CD4-positive, alpha-beta T cell treated with Interleukin-17A for 4 hours (primary cell): ENCODE measurements at regions not wholly inside any gene's neighbourhood (a gene's known extent, or its start where the extent isn't known, plus 50 kb on each side); places are given as distances from the start of the nearest gene placed in this dataset.
A peak's percentile ranks its signal among the peaks of the same experiment; 100 is the strongest.

ENCODE experiments used
- DNase-seq: peaks from one replicate; pipeline ENCODE4 v3.0.0-alpha.2; 2020; ENCODE audit warnings: mixed read lengths

GRCh38 chr3:135885885-135886284 is 79.6 kb upstream of the PPP2R3A start:
- DNase-seq = no peak

DNA sequence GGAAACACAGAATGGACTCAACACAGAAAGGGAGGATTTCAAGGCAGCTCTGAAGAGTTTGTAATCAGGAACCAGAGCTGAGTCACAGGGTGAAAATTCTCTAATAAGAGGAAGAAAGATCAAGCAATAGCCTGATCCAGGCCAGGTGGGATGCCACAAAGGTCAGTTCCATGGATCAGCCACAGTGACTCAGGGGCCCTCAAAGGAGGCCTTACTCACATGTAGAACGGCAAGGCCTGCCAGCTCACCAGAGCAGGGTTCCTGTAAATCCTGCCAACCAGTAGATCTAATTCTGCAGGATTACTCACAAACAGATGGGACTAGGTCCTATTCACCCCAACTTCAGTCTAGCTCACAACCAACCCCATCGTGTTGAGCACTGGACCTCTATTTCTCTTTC is 78.3 kb upstream of the PPP2R3A start:
- DNase-seq = no peak

- no peak for DNase-seq
These were observed 76.1 kb upstream of the PPP2R3A start for GRCh38 chr3:135889443-135889842.

DNA sequence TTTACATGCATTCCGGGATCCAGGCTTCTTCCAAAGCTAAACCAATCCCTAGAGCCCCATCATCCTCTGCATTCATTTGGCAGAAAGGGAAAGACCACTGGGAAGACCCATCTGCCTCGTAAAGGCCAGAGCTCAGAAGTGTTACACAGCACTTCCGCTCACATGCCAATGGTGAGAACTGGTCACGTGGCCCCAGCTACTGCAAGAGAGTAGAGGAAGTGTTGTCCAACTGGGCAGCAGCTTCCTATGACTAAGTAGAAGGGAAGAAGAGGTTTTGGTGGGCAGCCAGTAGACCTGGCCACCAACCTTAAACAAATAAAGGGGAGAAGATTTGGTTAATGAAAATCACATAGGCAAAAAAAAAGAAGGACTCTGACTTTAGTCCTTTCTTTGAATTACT is 74.4 kb upstream of the PPP2R3A start:
- no peak for DNase-seq

DNA sequence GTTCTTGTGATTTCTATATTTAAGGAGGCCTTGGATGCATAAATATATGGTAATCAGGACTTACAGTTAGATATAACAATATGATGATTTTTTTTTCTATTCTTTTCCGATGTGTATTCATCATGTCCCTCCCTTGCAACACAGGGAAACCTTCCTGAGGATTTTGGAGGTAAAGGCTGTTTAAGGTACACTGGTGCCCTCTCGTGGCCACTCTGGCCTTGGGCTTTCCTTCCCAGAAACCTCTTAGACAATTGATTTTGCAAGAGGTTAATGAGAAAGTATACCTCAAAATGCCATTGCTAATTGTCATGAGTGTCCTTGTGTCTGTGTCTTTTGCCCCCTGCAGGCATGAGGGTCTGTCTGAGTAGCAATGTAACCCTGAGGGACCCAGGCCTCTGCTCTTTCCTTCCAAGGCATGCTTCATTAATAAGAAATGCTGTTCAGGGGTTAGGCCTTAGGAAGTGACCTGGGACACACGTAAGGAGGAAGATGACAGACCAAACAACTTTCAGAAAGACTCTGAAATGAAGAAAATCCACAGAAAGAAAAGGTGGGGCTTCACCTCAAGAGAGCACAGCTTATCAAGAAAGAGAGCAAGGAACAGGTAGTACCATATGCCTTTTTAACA is 70.3 kb upstream of the PPP2R3A start:
- DNase-seq = peak; percentile 32

DNA sequence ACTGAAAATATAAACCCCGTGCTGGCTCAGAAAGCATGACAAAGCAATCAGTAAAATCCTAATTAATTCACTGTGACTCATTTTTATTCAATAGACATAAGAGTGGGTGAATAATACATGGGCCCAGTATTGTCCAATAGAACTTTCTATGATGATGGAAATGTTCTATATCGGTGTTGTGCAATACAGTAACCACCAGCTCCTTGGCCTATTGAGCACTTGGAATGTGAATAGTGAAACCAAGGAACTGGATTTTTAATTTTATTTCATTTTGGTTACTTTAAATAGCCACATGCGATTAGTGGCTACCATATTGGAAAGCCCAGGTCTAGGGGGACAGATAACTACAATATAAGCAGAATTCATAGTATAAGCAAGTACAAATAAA is 69.8 kb upstream of the PPP2R3A start:
- no peak for DNase-seq

- no peak for DNase-seq
These were observed 68.9 kb upstream of the PPP2R3A start for GRCh38 chr3:135896613-135897012.

DNA sequence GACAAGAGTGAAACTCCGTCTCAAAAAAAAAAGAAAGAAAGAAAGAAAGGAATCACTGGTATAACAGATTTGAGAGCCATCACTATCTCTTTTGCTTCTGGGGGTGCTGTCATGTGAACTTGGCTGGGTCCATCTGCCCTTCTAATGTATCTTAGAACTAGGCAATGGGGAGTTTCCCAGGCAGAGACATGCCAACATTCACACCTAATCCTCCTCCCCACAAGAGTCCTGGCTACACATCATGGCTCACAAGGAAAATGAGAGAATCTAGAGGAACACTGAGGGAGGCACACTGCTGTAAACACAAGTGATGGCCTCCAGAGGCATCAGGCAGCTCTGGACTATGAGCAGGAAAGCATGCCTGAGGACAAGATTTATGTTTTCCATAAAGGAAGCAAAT is 67.8 kb upstream of the PPP2R3A start:
- DNase-seq = no peak

- DNase-seq = no peak
These were observed 66.8 kb upstream of the PPP2R3A start for GRCh38 chr3:135898774-135899173.

GRCh38 chr3:135905058-135905724 is 60.3 kb upstream of the PPP2R3A start:
- no peak for DNase-seq

- no peak for DNase-seq
These were observed 57.9 kb upstream of the PPP2R3A start for GRCh38 chr3:135907422-135908165.

DNA sequence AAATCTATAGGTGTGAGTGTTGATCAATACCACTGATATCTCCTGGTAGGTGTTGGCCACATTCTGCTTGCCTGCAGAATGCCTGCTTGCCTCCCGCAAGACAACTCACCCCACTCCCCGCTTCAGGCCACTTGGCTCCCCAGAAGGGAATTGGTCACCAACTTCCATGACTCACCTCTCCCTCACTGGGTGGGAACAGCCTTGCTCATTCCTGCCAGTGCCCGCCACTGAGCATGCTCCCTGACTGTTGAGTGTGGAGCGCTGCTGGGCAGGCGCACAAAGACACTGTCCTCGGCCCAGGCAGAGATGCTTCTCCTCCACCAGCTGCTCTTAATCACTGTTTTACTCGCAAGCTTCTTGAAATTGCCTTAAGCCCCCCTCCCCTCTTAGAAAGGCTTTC is 57.3 kb upstream of the PPP2R3A start:
- DNase-seq = no peak

DNA sequence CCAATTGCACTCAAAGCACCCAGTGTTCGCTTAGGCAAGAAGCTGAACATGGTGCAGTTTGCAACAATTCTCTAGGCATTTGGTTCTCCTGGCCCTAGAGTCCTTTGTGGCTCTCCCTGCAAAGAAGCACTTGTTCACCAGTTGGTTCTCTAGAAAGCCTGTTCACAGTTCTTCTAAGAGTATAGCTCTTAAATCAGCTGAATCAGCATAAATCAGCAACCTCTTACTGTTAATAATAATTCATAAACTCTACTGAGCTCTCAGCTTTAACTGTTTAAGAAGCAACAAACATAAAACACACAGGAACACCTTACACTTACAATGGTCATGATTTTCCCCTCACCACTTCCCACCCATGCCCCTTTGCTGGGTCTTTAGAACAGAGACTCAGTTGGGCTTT is 56.8 kb upstream of the PPP2R3A start:
- no peak for DNase-seq

- no peak for DNase-seq
These were observed 54.4 kb upstream of the PPP2R3A start for GRCh38 chr3:135911110-135911509.

DNA sequence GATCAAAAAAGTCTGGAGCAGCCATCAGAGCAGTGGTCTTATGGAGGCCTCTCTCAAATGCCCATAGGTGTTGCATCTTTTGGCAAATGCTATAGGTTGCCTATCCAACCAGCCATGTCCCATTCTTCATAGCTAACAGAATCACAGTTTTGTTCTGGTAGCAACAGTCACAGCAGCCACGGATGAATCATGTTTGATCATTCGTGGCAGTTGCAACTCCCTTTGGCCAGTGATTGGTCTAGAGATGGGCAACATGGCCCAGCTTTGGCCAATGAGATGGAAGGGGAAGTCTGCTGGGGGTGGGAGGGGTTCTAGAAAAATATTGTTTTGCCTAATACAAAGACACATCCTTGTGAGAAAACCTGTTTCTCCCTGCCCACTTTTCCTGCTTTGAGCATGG is 50.3 kb upstream of the PPP2R3A start:
- DNase-seq = no peak
